GM23338 (cell line): ENCODE measurements at regions not wholly inside any gene's neighbourhood (a gene's known extent, or its start where the extent isn't known, plus 50 kb on each side); places are given as distances from the start of the nearest gene placed in this dataset.

Experiments used
- ATAC-seq: fragments of 200-7000 bp; cut with Tn5 transposase; 3 replicates; pipeline ENCODE4 v1.9.1; 2020
- DNase-seq: peaks from one replicate; pipeline ENCODE4 v3.0.0-alpha.2; 2015; ENCODE audit warnings: low spot score
- H2AFZ ChIP-seq: fragments of 200-600 bp; sonication (generic); 2 replicates; pipeline ENCODE4 v1.8.0; 2016; ENCODE audit warnings: antibody characterized with exemption, mild to moderate bottlenecking, moderate library complexity
- H3F3A ChIP-seq: fragments of 200-600 bp; sonication (generic); replicated peaks from 2 replicates; pipeline ENCODE4 v1.8.0; 2017; ENCODE audit warnings: antibody characterized with exemption, mixed run types, low read depth
- H3K27ac ChIP-seq: fragments of 200-600 bp; sonication (generic); 2 replicates; pipeline ENCODE4 v1.6.1; 2016; ENCODE audit warnings: low read depth
- H3K27me3 ChIP-seq: fragments of 200-600 bp; sonication (generic); 2 replicates; pipeline ENCODE4 v1.8.0; 2016; ENCODE audit warnings: mild to moderate bottlenecking, mixed run types, moderate library complexity; ENCODE audit not compliant: insufficient read depth
- H3K36me3 ChIP-seq: fragments of 200-600 bp; sonication (generic); 2 replicates; pipeline ENCODE4 v1.8.0; 2016; ENCODE audit warnings: mild to moderate bottlenecking; ENCODE audit not compliant: insufficient read depth
- H3K4me1 ChIP-seq: fragments of 200-600 bp; sonication (generic); 2 replicates; pipeline ENCODE4 v1.8.0; 2016; ENCODE audit warnings: mild to moderate bottlenecking, moderate library complexity; ENCODE audit not compliant: insufficient read depth
- H3K4me2 ChIP-seq: fragments of 200-600 bp; sonication (generic); 2 replicates; pipeline ENCODE4 v1.7.1; 2017; ENCODE audit warnings: mixed run types
- H3K4me3 ChIP-seq: fragments of 200-600 bp; sonication (generic); 2 replicates; pipeline ENCODE4 v1.6.1; 2016; ENCODE audit warnings: mixed run types
- H3K79me2 ChIP-seq: fragments of 200-600 bp; sonication (generic); replicated peaks from 2 replicates; pipeline ENCODE4 v1.8.0; 2017; ENCODE audit warnings: mild to moderate bottlenecking; ENCODE audit not compliant: insufficient read depth
- H3K9me2 ChIP-seq: fragments of 200-600 bp; sonication (generic); 2 replicates; pipeline ENCODE4 v1.8.0; 2017; ENCODE audit not compliant: insufficient read depth
- H4K20me1 ChIP-seq: fragments of 200-600 bp; sonication (generic); replicated peaks from 2 replicates; pipeline ENCODE4 v1.8.0; 2017; ENCODE audit warnings: mild to moderate bottlenecking; ENCODE audit not compliant: insufficient read depth
- H3K27ac Mint-ChIP-seq: 2 replicates; pipeline ENCODE4 v1.8.0; 2020; ENCODE audit warnings: inconsistent platforms, mild to moderate bottlenecking, moderate library complexity, mixed read lengths
- H3K27me3 Mint-ChIP-seq: 3 replicates; pipeline ENCODE4 v1.8.0; 2022; ENCODE audit warnings: low read depth, mild to moderate bottlenecking, moderate library complexity, mixed read lengths, inconsistent platforms; ENCODE audit not compliant: insufficient read depth, poor library complexity
- H3K36me3 Mint-ChIP-seq: 3 replicates; pipeline ENCODE4 v1.8.0; 2021; ENCODE audit warnings: low read depth, mild to moderate bottlenecking, inconsistent platforms, moderate library complexity, mixed read lengths
- H3K4me1 Mint-ChIP-seq: 3 replicates; pipeline ENCODE4 v1.8.0; 2020; ENCODE audit warnings: mild to moderate bottlenecking, inconsistent platforms, mixed read lengths
- H3K4me3 Mint-ChIP-seq: 3 replicates; pipeline ENCODE4 v1.8.0; 2021; ENCODE audit warnings: moderate library complexity, mild to moderate bottlenecking, inconsistent platforms, mixed read lengths
- H3K9me3 Mint-ChIP-seq: 3 replicates; pipeline ENCODE4 v1.8.0; 2020; ENCODE audit warnings: moderate library complexity, mild to moderate bottlenecking, inconsistent platforms, mixed read lengths
- CREB1 ChIP-seq: fragments of 250-450 bp; sonication (Bioruptor Pico); IDR thresholded peaks from 2 replicates; pipeline ENCODE4 v1.5.0; 2020; ENCODE audit warnings: low read depth, mild to moderate bottlenecking, moderate library complexity
- EZH2 ChIP-seq: fragments of 200-600 bp; sonication (generic); IDR thresholded peaks from one replicate; pipeline ENCODE4 v1.8.0; 2017; ENCODE audit warnings: antibody characterized with exemption, mild to moderate bottlenecking, low read depth; ENCODE audit not compliant: unreplicated experiment
- EZH2phosphoT487 ChIP-seq: fragments of 200-600 bp; sonication (generic); IDR thresholded peaks from one replicate; pipeline ENCODE4 v1.8.1; 2018; ENCODE audit warnings: antibody characterized with exemption; ENCODE audit not compliant: unreplicated experiment
- NANOG ChIP-seq: IDR thresholded peaks from 2 replicates; pipeline ENCODE4 v1.6.1; 2016; ENCODE audit warnings: antibody characterized with exemption, borderline replicate concordance
- POLR2AphosphoS5 ChIP-seq: IDR thresholded peaks from 2 replicates; pipeline ENCODE4 v1.6.1; 2016; ENCODE audit warnings: antibody characterized with exemption, low read depth
- ZNF114 ChIP-seq: fragments of 250-450 bp; sonication (Bioruptor Pico); IDR thresholded peaks from 2 replicates; pipeline ENCODE4 v1.5.0; 2020; ENCODE audit warnings: mild to moderate bottlenecking, moderate library complexity
- ZNF331 ChIP-seq: fragments of 250-450 bp; sonication (Bioruptor Pico); IDR thresholded peaks from 2 replicates; pipeline ENCODE4 v1.5.0; 2020; ENCODE audit warnings: low read depth, mild to moderate bottlenecking, moderate library complexity
- TF ChIP-seq, protein P1 (sequence below): IDR thresholded peaks from one replicate; pipeline ENCODE4 v1.6.1; 2018; ENCODE audit warnings: antibody characterized with exemption; ENCODE audit not compliant: unreplicated experiment
- TF ChIP-seq, protein P2 (sequence below): IDR thresholded peaks from 2 replicates; pipeline ENCODE4 v1.6.1; 2016; ENCODE audit warnings: antibody characterized with exemption
- TF ChIP-seq, protein P3 (sequence below): fragments of 250-450 bp; sonication (Bioruptor Pico); IDR thresholded peaks from 2 replicates; pipeline ENCODE4 v1.5.0; 2020; ENCODE audit warnings: mild to moderate bottlenecking, moderate library complexity
- TF ChIP-seq, protein P4 (sequence below), 2 experiments: fragments of 200-600 bp in 1 of 2; sonication (generic) in 1 of 2; conservative IDR thresholded peaks; 2 replicates each; pipeline versions ENCODE4 v1.5.1 to v1.6.1; 2016 to 2017; ENCODE audit warnings: antibody characterized with exemption in 2 of 2, low read depth in 2 of 2, mild to moderate bottlenecking in 2 of 2, moderate library complexity in 1 of 2

DNA sequence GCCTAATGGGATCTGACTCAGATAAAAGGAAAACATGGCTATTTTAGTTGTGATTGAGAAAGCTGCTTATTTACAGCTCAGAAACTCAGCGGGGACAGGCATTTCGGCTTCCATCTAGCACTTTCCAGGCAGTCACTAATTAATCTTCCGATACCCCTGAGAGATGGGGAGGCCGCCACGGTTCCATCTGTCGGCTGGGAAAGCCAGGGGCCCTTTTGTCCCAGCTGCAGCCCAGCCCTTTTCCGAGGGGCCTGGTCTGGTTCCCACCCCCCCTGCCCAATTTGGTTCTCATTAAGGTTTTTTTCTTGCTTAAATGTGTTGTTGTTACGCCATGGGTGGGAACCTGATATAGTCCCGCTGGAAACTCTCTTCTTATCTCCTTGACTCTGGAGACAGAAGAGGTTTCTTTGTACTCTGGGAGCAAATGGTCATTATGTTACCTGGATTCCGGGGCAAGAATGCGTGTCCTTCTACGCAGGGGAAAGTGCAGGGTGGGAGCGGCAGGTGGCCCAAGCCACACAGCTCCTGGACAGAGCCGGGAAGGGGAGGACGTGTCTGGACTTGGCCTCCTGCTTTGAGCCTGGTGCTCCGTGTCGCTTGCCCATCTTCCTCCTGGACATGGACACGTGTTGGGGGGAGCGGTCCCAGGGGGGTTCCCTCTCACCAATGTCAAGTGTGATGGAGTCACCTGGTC is 50.9 kb upstream of the GSE1 start (continued):
- TF ChIP-seq, protein P1, sequence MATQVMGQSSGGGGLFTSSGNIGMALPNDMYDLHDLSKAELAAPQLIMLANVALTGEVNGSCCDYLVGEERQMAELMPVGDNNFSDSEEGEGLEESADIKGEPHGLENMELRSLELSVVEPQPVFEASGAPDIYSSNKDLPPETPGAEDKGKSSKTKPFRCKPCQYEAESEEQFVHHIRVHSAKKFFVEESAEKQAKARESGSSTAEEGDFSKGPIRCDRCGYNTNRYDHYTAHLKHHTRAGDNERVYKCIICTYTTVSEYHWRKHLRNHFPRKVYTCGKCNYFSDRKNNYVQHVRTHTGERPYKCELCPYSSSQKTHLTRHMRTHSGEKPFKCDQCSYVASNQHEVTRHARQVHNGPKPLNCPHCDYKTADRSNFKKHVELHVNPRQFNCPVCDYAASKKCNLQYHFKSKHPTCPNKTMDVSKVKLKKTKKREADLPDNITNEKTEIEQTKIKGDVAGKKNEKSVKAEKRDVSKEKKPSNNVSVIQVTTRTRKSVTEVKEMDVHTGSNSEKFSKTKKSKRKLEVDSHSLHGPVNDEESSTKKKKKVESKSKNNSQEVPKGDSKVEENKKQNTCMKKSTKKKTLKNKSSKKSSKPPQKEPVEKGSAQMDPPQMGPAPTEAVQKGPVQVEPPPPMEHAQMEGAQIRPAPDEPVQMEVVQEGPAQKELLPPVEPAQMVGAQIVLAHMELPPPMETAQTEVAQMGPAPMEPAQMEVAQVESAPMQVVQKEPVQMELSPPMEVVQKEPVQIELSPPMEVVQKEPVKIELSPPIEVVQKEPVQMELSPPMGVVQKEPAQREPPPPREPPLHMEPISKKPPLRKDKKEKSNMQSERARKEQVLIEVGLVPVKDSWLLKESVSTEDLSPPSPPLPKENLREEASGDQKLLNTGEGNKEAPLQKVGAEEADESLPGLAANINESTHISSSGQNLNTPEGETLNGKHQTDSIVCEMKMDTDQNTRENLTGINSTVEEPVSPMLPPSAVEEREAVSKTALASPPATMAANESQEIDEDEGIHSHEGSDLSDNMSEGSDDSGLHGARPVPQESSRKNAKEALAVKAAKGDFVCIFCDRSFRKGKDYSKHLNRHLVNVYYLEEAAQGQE: no peak
- TF ChIP-seq EZH2 (no peak), NANOG (no peak), ZNF331 (CRISPR knock-in tag) (no peak), CREB1 (CRISPR knock-in tag) (no peak)
- TF ChIP-seq, protein P2, sequence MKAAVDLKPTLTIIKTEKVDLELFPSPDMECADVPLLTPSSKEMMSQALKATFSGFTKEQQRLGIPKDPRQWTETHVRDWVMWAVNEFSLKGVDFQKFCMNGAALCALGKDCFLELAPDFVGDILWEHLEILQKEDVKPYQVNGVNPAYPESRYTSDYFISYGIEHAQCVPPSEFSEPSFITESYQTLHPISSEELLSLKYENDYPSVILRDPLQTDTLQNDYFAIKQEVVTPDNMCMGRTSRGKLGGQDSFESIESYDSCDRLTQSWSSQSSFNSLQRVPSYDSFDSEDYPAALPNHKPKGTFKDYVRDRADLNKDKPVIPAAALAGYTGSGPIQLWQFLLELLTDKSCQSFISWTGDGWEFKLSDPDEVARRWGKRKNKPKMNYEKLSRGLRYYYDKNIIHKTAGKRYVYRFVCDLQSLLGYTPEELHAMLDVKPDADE: no peak

DNA sequence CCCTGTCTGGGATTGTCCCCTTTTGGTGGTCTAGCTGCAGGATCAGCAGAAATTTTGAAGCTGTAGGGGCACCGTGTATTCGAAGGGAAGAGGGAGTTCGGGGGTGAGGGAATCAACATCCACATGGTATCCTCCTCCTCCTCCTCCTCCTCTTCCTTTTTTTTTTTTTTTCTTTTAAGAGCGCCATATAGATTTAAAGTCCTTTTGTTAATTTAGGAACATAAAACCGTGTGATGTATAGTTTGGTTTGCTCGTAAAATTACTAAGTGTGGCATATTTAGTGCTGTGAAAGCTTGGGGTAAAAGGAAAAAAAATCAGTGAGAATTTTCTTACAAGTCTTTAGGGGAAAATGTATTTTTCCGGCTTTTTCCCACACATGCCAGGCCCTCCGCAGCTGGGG is 50.1 kb upstream of the GSE1 start:
- H3F3A ChIP-seq: peaks cover 17% of the 10 kb centered on the region
- peaks cover 49% of the 10 kb centered on the region for H3K4me1 ChIP-seq
- peaks cover 82% of the 10 kb centered on the region for H3K79me2 ChIP-seq
- no peak overlapping the region for H3K27ac ChIP-seq
- H3K4me3 ChIP-seq: no peak overlapping the region
- no peak for DNase-seq
- no peaks in the 10 kb centered on the region for H3K9me2 ChIP-seq
- H3K9me3 Mint-ChIP-seq: no peaks in the 10 kb centered on the region; the same call in 1 of the 3 replicates
- TF ChIP-seq ZNF114 (no peak), ZNF331 (CRISPR knock-in tag) (no peak), POLR2AphosphoS5 (no peak), EZH2phosphoT487 (no peak), EZH2 (no peak), CREB1 (CRISPR knock-in tag) (no peak)
- TF ChIP-seq, protein P3, sequence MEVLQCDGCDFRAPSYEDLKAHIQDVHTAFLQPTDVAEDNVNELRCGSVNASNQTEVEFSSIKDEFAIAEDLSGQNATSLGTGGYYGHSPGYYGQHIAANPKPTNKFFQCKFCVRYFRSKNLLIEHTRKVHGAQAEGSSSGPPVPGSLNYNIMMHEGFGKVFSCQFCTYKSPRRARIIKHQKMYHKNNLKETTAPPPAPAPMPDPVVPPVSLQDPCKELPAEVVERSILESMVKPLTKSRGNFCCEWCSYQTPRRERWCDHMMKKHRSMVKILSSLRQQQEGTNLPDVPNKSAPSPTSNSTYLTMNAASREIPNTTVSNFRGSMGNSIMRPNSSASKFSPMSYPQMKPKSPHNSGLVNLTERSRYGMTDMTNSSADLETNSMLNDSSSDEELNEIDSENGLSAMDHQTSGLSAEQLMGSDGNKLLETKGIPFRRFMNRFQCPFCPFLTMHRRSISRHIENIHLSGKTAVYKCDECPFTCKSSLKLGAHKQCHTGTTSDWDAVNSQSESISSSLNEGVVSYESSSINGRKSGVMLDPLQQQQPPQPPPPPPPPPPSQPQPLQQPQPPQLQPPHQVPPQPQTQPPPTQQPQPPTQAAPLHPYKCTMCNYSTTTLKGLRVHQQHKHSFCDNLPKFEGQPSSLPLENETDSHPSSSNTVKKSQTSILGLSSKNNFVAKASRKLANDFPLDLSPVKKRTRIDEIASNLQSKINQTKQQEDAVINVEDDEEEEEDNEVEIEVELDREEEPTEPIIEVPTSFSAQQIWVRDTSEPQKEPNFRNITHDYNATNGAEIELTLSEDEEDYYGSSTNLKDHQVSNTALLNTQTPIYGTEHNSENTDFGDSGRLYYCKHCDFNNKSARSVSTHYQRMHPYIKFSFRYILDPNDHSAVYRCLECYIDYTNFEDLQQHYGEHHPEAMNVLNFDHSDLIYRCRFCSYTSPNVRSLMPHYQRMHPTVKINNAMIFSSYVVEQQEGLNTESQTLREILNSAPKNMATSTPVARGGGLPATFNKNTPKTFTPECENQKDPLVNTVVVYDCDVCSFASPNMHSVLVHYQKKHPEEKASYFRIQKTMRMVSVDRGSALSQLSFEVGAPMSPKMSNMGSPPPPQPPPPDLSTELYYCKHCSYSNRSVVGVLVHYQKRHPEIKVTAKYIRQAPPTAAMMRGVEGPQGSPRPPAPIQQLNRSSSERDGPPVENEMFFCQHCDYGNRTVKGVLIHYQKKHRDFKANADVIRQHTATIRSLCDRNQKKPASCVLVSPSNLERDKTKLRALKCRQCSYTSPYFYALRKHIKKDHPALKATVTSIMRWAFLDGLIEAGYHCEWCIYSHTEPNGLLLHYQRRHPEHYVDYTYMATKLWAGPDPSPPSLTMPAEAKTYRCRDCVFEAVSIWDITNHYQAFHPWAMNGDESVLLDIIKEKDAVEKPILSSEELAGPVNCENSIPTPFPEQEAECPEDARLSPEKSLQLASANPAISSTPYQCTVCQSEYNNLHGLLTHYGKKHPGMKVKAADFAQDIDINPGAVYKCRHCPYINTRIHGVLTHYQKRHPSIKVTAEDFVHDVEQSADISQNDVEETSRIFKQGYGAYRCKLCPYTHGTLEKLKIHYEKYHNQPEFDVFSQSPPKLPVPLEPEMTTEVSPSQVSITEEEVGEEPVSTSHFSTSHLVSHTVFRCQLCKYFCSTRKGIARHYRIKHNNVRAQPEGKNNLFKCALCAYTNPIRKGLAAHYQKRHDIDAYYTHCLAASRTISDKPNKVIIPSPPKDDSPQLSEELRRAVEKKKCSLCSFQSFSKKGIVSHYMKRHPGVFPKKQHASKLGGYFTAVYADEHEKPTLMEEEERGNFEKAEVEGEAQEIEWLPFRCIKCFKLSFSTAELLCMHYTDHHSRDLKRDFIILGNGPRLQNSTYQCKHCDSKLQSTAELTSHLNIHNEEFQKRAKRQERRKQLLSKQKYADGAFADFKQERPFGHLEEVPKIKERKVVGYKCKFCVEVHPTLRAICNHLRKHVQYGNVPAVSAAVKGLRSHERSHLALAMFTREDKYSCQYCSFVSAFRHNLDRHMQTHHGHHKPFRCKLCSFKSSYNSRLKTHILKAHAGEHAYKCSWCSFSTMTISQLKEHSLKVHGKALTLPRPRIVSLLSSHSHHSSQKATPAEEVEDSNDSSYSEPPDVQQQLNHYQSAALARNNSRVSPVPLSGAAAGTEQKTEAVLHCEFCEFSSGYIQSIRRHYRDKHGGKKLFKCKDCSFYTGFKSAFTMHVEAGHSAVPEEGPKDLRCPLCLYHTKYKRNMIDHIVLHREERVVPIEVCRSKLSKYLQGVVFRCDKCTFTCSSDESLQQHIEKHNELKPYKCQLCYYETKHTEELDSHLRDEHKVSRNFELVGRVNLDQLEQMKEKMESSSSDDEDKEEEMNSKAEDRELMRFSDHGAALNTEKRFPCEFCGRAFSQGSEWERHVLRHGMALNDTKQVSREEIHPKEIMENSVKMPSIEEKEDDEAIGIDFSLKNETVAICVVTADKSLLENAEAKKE: no peak
- TF ChIP-seq, protein P4, sequence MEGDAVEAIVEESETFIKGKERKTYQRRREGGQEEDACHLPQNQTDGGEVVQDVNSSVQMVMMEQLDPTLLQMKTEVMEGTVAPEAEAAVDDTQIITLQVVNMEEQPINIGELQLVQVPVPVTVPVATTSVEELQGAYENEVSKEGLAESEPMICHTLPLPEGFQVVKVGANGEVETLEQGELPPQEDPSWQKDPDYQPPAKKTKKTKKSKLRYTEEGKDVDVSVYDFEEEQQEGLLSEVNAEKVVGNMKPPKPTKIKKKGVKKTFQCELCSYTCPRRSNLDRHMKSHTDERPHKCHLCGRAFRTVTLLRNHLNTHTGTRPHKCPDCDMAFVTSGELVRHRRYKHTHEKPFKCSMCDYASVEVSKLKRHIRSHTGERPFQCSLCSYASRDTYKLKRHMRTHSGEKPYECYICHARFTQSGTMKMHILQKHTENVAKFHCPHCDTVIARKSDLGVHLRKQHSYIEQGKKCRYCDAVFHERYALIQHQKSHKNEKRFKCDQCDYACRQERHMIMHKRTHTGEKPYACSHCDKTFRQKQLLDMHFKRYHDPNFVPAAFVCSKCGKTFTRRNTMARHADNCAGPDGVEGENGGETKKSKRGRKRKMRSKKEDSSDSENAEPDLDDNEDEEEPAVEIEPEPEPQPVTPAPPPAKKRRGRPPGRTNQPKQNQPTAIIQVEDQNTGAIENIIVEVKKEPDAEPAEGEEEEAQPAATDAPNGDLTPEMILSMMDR (conservative IDR thresholded peaks at IDR 0.05; ENCODE audit: low read depth in 2 of 2): no peak
- H2AFZ ChIP-seq: no peak overlapping the region
- H3K27me3 Mint-ChIP-seq: peaks cover 26% of the 10 kb centered on the region
- H4K20me1 ChIP-seq: peaks cover 2% of the 10 kb centered on the region; the same call in 1 of the 2 replicates
- H3K27me3 ChIP-seq: no peaks in the 10 kb centered on the region
- peaks cover 64% of the 10 kb centered on the region for H3K4me1 Mint-ChIP-seq
- H3K4me3 Mint-ChIP-seq: no peak overlapping the region; the same call in 2 of the 3 replicates
- ATAC-seq: no peak
- no peaks in the 10 kb centered on the region for H3K36me3 ChIP-seq
- H3K4me2 ChIP-seq: no peak overlapping the region
- no peak overlapping the region for H3K27ac Mint-ChIP-seq
- H3K36me3 Mint-ChIP-seq: peaks cover under 1% of the 10 kb centered on the region
